Stomach (tissue), 4 donors: ENCODE measurements at regions not wholly inside any gene's neighbourhood (a gene's known extent, or its start where the extent isn't known, plus 50 kb on each side); places are given as distances from the start of the nearest gene placed in this dataset.

Source experiments
- CTCF ChIP-seq, 7 experiments: fragments of 450-650 bp in 4 of 7; fragments of 200-600 bp in 3 of 7; sonication (generic) in 3 of 7; IDR thresholded peaks; one replicate each; pipeline ENCODE4 v1.5.1; 2016 to 2019; ENCODE audit warnings: antibody characterized with exemption in 7 of 7, control low read depth in 2 of 7, mild to moderate bottlenecking in 1 of 7
- POLR2AphosphoS5 ChIP-seq, 3 donors: sonication (generic); formaldehyde crosslinking; IDR thresholded peaks; one replicate each; pipeline ENCODE4 v1.6.1; 2016; ENCODE audit warnings: antibody characterized with exemption in 3 of 3

GRCh38 chr21:35980821-35981220 is 79.5 kb downstream of the SETD4 start:
- no peak for TF ChIP-seq CTCF (IDR thresholded peaks at IDR 0.05)
- TF ChIP-seq POLR2AphosphoS5 (IDR thresholded peaks at IDR 0.05), result no peak
